ENCODE measurements at regions not wholly inside any gene's neighbourhood (a gene's known extent, or its start where the extent isn't known, plus 50 kb on each side); places are given as distances from the start of the nearest gene placed in this dataset.

DNA sequence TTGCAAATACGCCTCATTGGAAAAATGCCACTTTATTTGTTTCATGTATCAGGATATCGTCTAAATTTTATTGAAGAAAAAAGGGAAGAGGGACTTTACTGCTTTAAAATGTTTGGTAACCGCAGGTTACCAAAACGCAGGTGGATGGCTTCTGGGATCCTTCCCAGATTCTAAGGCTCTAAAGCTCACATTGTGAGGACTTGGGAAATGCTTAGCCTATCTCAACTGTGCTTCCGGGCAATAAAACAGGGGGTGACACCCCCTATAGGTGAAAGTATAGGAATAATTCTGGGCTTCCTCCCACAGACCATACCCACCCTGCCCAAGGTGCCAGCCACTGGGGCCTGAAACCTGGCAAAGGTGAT lies 73.2 kb upstream of the IPO5 start:
- TF ChIP-seq, protein P1, sequence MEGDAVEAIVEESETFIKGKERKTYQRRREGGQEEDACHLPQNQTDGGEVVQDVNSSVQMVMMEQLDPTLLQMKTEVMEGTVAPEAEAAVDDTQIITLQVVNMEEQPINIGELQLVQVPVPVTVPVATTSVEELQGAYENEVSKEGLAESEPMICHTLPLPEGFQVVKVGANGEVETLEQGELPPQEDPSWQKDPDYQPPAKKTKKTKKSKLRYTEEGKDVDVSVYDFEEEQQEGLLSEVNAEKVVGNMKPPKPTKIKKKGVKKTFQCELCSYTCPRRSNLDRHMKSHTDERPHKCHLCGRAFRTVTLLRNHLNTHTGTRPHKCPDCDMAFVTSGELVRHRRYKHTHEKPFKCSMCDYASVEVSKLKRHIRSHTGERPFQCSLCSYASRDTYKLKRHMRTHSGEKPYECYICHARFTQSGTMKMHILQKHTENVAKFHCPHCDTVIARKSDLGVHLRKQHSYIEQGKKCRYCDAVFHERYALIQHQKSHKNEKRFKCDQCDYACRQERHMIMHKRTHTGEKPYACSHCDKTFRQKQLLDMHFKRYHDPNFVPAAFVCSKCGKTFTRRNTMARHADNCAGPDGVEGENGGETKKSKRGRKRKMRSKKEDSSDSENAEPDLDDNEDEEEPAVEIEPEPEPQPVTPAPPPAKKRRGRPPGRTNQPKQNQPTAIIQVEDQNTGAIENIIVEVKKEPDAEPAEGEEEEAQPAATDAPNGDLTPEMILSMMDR (IDR thresholded peaks at IDR 0.05; ENCODE audit: control insufficient read depth, insufficient read depth, low read depth, low read length, missing control alignments): peak; percentile 1
- peak; percentile 50 for DNase-seq (ENCODE audit: low read depth)
- peak overlapping the region; percentile 13 for H3K4me3 ChIP-seq (ENCODE audit: control insufficient read depth, low read depth, low read length)

DNA sequence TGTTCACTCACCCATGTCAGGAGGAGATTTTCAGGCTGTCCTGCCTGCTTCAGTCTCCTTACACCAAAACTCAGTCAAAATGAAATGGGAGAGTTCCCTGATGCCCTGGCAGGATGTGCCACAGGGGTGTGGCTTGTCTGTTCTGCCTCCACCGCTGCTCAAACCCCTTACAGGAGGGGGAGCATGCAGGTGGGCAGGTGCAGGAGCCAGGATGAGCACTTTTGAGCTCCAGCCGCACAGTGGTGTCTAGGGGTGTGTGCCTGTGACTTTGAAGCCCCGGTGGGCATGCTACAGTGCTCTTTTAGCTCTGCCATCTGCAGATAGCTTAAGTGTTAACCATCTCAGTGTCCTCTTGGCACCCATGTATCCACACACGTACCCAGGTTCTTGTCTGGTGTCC lies 71.9 kb upstream of the IPO5 start:
- TF ChIP-seq, protein P1 (IDR thresholded peaks at IDR 0.05; ENCODE audit: control insufficient read depth, insufficient read depth, low read depth, low read length, missing control alignments): no peak
- no peak for DNase-seq (ENCODE audit: low read depth)
- H3K4me3 ChIP-seq (ENCODE audit: control insufficient read depth, low read depth, low read length): no peak overlapping the region

DNA sequence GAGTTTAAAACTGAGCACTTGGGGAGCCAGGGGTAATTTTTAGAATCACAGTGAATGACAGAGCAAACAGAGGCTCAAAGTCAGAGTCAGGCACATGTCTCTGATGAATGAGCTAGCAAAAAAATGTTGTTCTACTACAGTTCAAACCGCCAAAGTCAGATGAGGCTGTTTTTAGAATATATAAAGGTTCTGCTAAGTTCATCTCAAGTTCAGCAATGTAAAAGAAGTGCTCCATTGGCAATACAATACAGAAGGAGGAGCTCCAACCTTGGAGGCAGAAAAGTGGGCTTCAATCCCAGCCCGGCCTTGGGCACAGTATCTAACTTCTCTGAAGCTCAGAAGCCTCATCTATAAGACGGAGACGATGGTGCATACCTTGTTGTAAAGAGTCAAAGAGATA lies 70.1 kb upstream of the IPO5 start:
- TF ChIP-seq, protein P1 (IDR thresholded peaks at IDR 0.05; ENCODE audit: control insufficient read depth, insufficient read depth, low read depth, low read length, missing control alignments): no peak
- no peak for DNase-seq (ENCODE audit: low read depth)
- H3K4me3 ChIP-seq (ENCODE audit: control insufficient read depth, low read depth, low read length): no peak overlapping the region

DNA sequence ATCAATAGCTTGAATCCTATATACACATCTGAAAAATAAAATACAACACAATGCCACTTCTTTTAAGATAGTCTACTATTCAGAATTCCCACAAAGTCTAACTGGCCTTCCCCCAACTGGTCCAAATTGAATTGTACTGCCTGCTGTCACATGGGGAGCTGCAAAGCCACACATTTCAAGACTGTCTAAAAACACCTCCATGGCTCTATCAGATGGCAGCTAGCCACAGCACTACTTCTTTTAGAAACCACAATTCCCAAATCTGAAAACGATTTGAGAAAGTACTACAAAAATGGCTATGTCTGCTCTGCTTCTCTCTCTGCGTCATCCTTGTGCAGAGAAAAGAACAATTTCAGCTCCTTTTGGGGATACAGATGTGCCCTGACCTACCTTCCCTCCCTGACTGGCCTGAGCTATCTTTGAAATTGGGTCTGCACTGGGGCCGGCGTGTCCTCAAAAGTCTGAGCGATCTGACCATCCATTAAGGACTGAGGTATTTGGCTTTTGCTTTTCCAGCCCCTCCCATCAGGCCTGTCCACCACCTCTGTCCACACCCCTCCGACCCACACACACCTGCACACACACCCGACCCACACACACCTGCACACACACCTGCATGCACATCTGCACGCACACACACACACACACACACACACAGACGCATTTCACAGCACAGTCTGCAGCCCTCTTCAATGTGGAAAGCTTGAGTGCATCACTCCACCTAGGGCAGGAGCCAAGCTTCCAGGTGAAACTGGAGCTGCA lies 68.6 kb upstream of the IPO5 start:
- TF ChIP-seq, protein P1 (IDR thresholded peaks at IDR 0.05; ENCODE audit: control insufficient read depth, insufficient read depth, low read depth, low read length, missing control alignments): no peak

DNA sequence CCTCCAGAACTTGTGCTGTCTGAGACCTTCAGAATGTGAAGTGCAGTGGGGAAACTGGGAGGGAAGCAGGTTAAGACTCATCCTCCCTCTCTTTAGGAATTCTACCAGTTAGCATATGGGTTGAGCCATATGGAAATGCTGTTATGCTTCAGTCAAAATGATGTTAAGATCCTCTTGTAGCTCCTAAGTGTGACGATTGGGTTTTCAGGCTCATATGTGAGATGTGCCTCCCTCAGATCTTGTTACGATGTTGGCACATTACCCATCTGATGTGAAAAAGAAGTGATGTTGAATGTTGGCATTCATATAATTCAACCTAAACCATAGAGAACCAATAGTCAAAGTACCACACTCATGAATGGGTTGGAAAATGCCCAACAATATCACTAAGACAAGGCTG lies 67.8 kb upstream of the IPO5 start:
- no peak for DNase-seq (ENCODE audit: low read depth)
- TF ChIP-seq, protein P1 (IDR thresholded peaks at IDR 0.05; ENCODE audit: control insufficient read depth, insufficient read depth, low read depth, low read length, missing control alignments): no peak
- H3K4me3 ChIP-seq (ENCODE audit: control insufficient read depth, low read depth, low read length): no peak overlapping the region

More for the DNA sequence above, 68.6 kb upstream of the IPO5 start:
- no peak for DNase-seq (ENCODE audit: low read depth)
- H3K4me3 ChIP-seq (ENCODE audit: control insufficient read depth, low read depth, low read length): no peak overlapping the region

DNA sequence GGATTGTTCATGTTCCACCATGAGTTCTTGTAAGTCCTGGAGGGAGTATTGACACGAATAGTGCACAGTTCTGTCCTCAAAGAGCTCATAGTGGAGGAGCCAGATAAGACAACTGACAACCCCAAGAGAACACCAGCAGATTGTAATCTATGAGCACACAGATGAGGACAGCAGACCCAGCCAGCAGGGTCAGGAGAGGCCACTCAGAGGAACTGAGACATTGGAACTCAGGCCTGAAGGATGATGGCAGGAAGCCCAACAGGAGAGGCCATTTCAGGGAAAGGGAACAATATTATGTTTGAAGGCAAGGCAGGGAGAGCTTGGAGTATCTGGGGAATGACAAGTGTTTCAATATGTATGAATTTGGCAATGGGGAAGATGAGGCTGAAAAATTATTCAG lies 63.7 kb upstream of the IPO5 start:
- H3K4me3 ChIP-seq (ENCODE audit: control insufficient read depth, low read depth, low read length): no peak overlapping the region
- no peak for DNase-seq (ENCODE audit: low read depth)
- TF ChIP-seq, protein P1 (IDR thresholded peaks at IDR 0.05; ENCODE audit: control insufficient read depth, insufficient read depth, low read depth, low read length, missing control alignments): no peak

All from AG09309 (cell line).